ENCODE measurements at regions not wholly inside any gene's neighbourhood (a gene's known extent, or its start where the extent isn't known, plus 50 kb on each side); places are given as distances from the start of the nearest gene placed in this dataset.

GRCh38 chr13:62933809-62934208, 1518.2 kb upstream of the PCDH20 start:
- Histone ChIP-seq H3K4me1 (replicated peaks in 1 of 2) (no peaks in the 10 kb centered on the region), H3K9me3 (replicated peaks in 1 of 3) (no peaks in the 10 kb centered on the region), H3K27ac (no peak overlapping the region), H3K27me3 (no peaks in the 10 kb centered on the region), H3K36me3 (replicated peaks in 1 of 2) (no peaks in the 10 kb centered on the region), H3K4me3 (no peak overlapping the region)
- WGBS, 4 donors, result 47 to 60% (median 54%) methylated on average over 1 of the region's 1 CpG
- no peak for DNase-seq
- TF ChIP-seq POLR2A (IDR thresholded peaks at IDR 0.05) (no peak), CTCF (IDR thresholded peaks at IDR 0.05) (no peak)
- intact Hi-C loops (cut with DNase I), result no loop called here

- no peak for DNase-seq
- WGBS, 4 donors, result 23 to 37% (median 30%) methylated on average over 2 of the region's 2 CpGs
- H3K4me3 ChIP-seq, result no peak overlapping the region
- no peak overlapping the region for H3K27ac ChIP-seq
- no peaks in the 10 kb centered on the region for H3K36me3 ChIP-seq (replicated peaks in 1 of 2)
- no peaks in the 10 kb centered on the region for H3K27me3 ChIP-seq
- no peaks in the 10 kb centered on the region for H3K9me3 ChIP-seq (replicated peaks in 1 of 3)
- no peaks in the 10 kb centered on the region for H3K4me1 ChIP-seq (replicated peaks in 1 of 2)
- intact Hi-C loops (cut with DNase I), result no loop called here
- TF ChIP-seq CTCF (IDR thresholded peaks at IDR 0.05), result no peak
- no peak for TF ChIP-seq POLR2A (IDR thresholded peaks at IDR 0.05)
Observed at GRCh38 chr13:62932256-62932883, 1516.7 kb upstream of the PCDH20 start.

- Histone ChIP-seq H3K27me3 (no peaks in the 10 kb centered on the region), H3K36me3 (replicated peaks in 1 of 2) (no peaks in the 10 kb centered on the region), H3K27ac (no peak overlapping the region), H3K4me3 (no peak overlapping the region), H3K4me1 (replicated peaks in 1 of 2) (no peaks in the 10 kb centered on the region), H3K9me3 (replicated peaks in 1 of 3) (no peaks in the 10 kb centered on the region)
- WGBS, 4 donors, result 27 to 45% (median 33%) methylated on average over 1 of the region's 1 CpG
- intact Hi-C loops (cut with DNase I), result no loop called here
- no peak for DNase-seq
- TF ChIP-seq CTCF (IDR thresholded peaks at IDR 0.05) (no peak), POLR2A (IDR thresholded peaks at IDR 0.05) (no peak)
Observed at GRCh38 chr13:62931853-62932252, 1516.2 kb upstream of the PCDH20 start.

- Histone ChIP-seq H3K36me3 (replicated peaks in 1 of 2) (no peaks in the 10 kb centered on the region), H3K27me3 (no peaks in the 10 kb centered on the region), H3K4me1 (replicated peaks in 1 of 2) (no peaks in the 10 kb centered on the region), H3K4me3 (no peak overlapping the region), H3K27ac (no peak overlapping the region), H3K9me3 (replicated peaks in 1 of 3) (peaks cover 0 to 7% (median 0%) of the 10 kb centered on the region in 3 donors)
- no peak for TF ChIP-seq CTCF (IDR thresholded peaks at IDR 0.05)
- no peak for TF ChIP-seq POLR2A (IDR thresholded peaks at IDR 0.05)
- DNase-seq, result no peak
- intact Hi-C loops (cut with DNase I), result no loop called here
Observed at GRCh38 chr13:62924395-62924794, 1508.7 kb upstream of the PCDH20 start.
